VCaP (cell line): ENCODE measurements at regions not wholly inside any gene's neighbourhood (a gene's known extent, or its start where the extent isn't known, plus 50 kb on each side); places are given as distances from the start of the nearest gene placed in this dataset.

Experiments
- H3K27ac ChIP-seq: fragments of 450-650 bp; 2 replicates; pipeline ENCODE4 v1.5.1; 2017
- TF ChIP-seq, protein P1 (sequence below): fragments of 450-650 bp; conservative IDR thresholded peaks from 2 replicates; pipeline ENCODE4 v1.5.1; 2017; ENCODE audit warnings: mild to moderate bottlenecking, moderate library complexity

- H3K27ac ChIP-seq: no peak overlapping the region
- TF ChIP-seq, protein P1, sequence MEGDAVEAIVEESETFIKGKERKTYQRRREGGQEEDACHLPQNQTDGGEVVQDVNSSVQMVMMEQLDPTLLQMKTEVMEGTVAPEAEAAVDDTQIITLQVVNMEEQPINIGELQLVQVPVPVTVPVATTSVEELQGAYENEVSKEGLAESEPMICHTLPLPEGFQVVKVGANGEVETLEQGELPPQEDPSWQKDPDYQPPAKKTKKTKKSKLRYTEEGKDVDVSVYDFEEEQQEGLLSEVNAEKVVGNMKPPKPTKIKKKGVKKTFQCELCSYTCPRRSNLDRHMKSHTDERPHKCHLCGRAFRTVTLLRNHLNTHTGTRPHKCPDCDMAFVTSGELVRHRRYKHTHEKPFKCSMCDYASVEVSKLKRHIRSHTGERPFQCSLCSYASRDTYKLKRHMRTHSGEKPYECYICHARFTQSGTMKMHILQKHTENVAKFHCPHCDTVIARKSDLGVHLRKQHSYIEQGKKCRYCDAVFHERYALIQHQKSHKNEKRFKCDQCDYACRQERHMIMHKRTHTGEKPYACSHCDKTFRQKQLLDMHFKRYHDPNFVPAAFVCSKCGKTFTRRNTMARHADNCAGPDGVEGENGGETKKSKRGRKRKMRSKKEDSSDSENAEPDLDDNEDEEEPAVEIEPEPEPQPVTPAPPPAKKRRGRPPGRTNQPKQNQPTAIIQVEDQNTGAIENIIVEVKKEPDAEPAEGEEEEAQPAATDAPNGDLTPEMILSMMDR: no peak
These were observed 393.4 kb upstream of the SULF2 start for GRCh38 chr20:48178633-48179032.

DNA sequence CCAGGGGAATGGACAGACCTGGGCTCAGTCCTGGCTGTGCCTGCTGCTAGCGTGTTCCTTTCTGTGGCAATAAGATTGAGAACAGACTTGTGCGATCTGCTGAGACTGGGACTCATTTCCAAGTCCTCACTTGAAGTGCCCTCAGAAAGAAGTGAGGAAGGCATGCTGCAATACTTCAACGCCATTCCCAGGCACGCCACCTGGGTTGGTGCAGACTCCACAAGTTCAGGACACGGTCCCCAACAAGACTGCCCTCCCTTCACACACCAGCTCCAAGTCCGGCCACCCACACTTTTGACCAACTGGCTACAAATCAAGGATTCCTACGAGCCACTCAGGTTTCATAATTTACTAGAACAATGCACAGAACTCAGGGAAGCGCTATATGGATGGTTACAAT lies 391.8 kb upstream of the SULF2 start:
- TF ChIP-seq, protein P1: no peak

DNA sequence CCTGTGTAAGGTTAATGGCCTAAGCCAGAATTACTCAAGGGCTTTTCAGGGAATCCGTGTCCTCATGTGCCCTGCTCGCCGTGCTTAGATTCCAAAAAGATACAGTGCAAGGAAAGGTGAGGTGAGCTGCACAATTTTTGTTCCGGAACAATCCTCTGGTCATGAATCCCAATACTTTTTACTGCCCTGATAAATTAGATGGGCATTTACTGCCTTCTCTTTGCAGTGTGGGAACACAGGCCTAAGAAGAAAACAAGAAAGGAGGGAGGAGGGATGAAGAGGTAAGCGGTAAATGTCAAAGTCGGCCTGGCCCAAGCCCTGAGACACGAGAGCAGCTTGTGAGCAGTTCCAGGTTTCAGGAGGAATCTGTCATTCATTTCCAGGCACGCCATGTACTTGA lies 390.9 kb upstream of the SULF2 start:
- TF ChIP-seq, protein P1: no peak
- H3K27ac ChIP-seq: no peak overlapping the region

More for the DNA sequence above, 391.8 kb upstream of the SULF2 start:
- H3K27ac ChIP-seq: no peak overlapping the region

- H3K27ac ChIP-seq: no peak overlapping the region
- TF ChIP-seq, protein P1: no peak
These were observed 390.0 kb upstream of the SULF2 start for GRCh38 chr20:48175261-48175660.

GRCh38 chr20:48172357-48172702 lies 387.0 kb upstream of the SULF2 start:
- H3K27ac ChIP-seq: no peak overlapping the region
- TF ChIP-seq, protein P1: no peak

- TF ChIP-seq, protein P1: no peak
- no peak overlapping the region for H3K27ac ChIP-seq
These were observed 386.5 kb upstream of the SULF2 start for GRCh38 chr20:48171626-48172356.

- TF ChIP-seq, protein P1: no peak
- H3K27ac ChIP-seq: no peak overlapping the region
These were observed 385.8 kb upstream of the SULF2 start for GRCh38 chr20:48171071-48171470.
